MCF 10A (cell line): ENCODE measurements at regions not wholly inside any gene's neighbourhood (a gene's known extent, or its start where the extent isn't known, plus 50 kb on each side); places are given as distances from the start of the nearest gene placed in this dataset.

Experiments used
- BruUV-seq: library from RNA; stranded (reverse); fragments of 400-500 nt; replicated peaks from 2 replicates; lab custom pipeline; 2021; lab: Mats Ljungman, UMichigan
- CTCF ChIA-PET: fragments of 300-600 bp; sonication (Branson Sonifier 250); formaldehyde crosslinking; extraction: SDS; loops from one replicate; lab custom pipeline; 2021; ENCODE audit warnings: antibody characterized with exemption, inconsistent platforms; lab: Yijun Ruan, JAX
- POLR2A ChIA-PET: fragments of 300-600, 350-650 bp; sonication (Branson Sonifier 250); formaldehyde crosslinking; extraction: SDS; loops from one replicate; lab custom pipeline; 2020; ENCODE audit warnings: antibody characterized with exemption, inconsistent platforms; lab: Yijun Ruan, JAX
- DNase-seq: peaks from one replicate; pipeline ENCODE4 v3.0.0-alpha.2; 2018; ENCODE audit not compliant: unreplicated experiment
- H3K27ac Mint-ChIP-seq: one replicate; pipeline ENCODE4 v1.8.0; 2022; ENCODE audit warnings: mild to moderate bottlenecking, low read depth, mixed read lengths; ENCODE audit not compliant: unreplicated experiment
- H3K27me3 Mint-ChIP-seq: one replicate; pipeline ENCODE4 v1.8.0; 2022; ENCODE audit warnings: mixed read lengths; ENCODE audit not compliant: insufficient read depth, unreplicated experiment
- H3K36me3 Mint-ChIP-seq: one replicate; pipeline ENCODE4 v1.8.0; 2022; ENCODE audit warnings: mild to moderate bottlenecking, moderate library complexity, mixed read lengths; ENCODE audit not compliant: insufficient read depth, unreplicated experiment
- H3K4me1 Mint-ChIP-seq: one replicate; pipeline ENCODE4 v1.8.0; 2022; ENCODE audit warnings: mixed read lengths; ENCODE audit not compliant: insufficient read depth, unreplicated experiment
- H3K4me3 Mint-ChIP-seq: one replicate; pipeline ENCODE4 v1.8.0; 2022; ENCODE audit warnings: mild to moderate bottlenecking, moderate library complexity, mixed read lengths; ENCODE audit not compliant: unreplicated experiment
- H3K9me3 Mint-ChIP-seq: one replicate; pipeline ENCODE4 v1.8.0; 2022; ENCODE audit warnings: mixed read lengths; ENCODE audit not compliant: unreplicated experiment
- intact Hi-C: fragments of 100-400 bp; cut with micrococcal nuclease; formaldehyde crosslinking; loops from 2 replicates; pipeline ENCODE4 v1.14.1; 2022
- TF ChIP-seq, protein P1 (sequence below): fragments of 200-600 bp; IDR thresholded peaks from one replicate; pipeline ENCODE4 v1.8.0; 2022; ENCODE audit warnings: antibody characterized with exemption, mild to moderate bottlenecking; ENCODE audit not compliant: unreplicated experiment

DNA sequence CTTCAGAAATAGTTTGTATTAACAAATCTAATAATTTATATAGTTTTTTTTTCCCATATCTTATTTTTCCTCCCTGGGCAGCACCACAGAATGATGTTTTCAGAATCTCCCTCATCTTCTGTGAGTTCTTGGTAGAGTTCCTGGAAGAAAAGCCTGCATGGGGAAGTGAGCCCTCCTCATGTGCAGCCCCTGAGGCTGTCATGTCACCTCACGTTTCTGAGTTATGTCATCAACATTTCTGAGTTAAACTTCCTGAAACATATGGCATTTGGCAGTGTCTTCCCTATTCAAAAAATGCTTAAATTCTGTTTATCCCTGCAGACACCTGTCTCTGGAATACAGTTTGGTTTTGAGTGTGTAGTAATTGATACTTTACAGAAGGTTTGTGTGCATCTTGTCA lies 979.0 kb downstream of the TMEM121 start:
- Mint-ChIP-seq H3K27ac (no peak overlapping the region), H3K9me3 (no peaks in the 10 kb centered on the region), H3K27me3 (peaks cover 73% of the 10 kb centered on the region), H3K36me3 (peaks cover 6% of the 10 kb centered on the region), H3K4me1 (no peaks in the 10 kb centered on the region), H3K4me3 (no peak overlapping the region)
- BruUV-seq = no TSS peak
- CTCF ChIA-PET = no interaction called here
- no peak for DNase-seq
- POLR2A ChIA-PET = no interaction called here
- TF ChIP-seq, protein P1, sequence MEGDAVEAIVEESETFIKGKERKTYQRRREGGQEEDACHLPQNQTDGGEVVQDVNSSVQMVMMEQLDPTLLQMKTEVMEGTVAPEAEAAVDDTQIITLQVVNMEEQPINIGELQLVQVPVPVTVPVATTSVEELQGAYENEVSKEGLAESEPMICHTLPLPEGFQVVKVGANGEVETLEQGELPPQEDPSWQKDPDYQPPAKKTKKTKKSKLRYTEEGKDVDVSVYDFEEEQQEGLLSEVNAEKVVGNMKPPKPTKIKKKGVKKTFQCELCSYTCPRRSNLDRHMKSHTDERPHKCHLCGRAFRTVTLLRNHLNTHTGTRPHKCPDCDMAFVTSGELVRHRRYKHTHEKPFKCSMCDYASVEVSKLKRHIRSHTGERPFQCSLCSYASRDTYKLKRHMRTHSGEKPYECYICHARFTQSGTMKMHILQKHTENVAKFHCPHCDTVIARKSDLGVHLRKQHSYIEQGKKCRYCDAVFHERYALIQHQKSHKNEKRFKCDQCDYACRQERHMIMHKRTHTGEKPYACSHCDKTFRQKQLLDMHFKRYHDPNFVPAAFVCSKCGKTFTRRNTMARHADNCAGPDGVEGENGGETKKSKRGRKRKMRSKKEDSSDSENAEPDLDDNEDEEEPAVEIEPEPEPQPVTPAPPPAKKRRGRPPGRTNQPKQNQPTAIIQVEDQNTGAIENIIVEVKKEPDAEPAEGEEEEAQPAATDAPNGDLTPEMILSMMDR = no peak
- intact Hi-C loops = no loop called here

DNA sequence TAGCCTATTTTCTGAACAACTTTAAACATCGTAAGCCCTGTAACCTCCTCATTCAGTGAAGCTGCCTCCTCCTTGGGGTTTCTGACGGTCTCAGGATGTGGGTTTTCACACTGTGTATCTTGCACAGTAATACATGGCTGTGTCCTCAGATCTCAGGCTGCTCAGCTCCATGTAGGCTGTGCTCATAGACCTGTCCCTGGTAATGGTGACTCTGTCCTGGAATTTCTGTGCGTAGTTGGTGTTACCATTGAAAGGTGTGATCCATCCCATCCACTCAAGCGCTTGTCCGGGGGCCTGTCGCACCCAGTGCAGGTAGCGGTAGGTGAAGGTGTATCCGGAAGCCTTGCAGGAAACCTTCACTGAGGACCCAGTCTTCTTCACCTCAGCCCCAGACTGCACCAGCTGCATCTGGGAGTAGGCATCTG lies 980.5 kb downstream of the TMEM121 start:
- no peak for DNase-seq
- no peaks in the 10 kb centered on the region for H3K36me3 Mint-ChIP-seq
- peaks cover 77% of the 10 kb centered on the region for H3K27me3 Mint-ChIP-seq
- BruUV-seq = no TSS peak
- intact Hi-C loops = no loop called here
- ChIA-PET CTCF (no interaction called here), POLR2A (no interaction called here)
- no peaks in the 10 kb centered on the region for H3K4me1 Mint-ChIP-seq
- no peak overlapping the region for H3K4me3 Mint-ChIP-seq
- TF ChIP-seq, protein P1 = no peak
- no peaks in the 10 kb centered on the region for H3K9me3 Mint-ChIP-seq
- H3K27ac Mint-ChIP-seq = no peak overlapping the region

DNA sequence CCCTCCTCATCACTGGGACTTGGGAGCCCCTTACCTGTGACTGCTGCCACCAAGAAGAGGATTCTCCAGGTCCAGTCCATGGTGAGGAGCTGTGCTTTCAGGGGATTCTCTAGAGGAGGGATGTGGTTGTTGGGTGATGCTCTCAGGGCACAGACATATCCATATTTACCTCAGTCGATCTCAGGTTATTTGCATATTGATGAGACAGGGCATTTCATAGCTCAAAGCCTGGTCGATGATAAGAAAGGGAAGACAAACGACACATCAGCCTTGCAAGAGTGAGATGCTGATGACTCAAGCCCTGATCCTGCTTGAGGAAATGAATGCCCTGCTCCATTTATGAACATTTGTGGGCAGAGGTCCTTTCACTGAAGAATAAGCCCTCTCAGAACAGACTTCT lies 981.0 kb downstream of the TMEM121 start:
- DNase-seq = no peak
- Mint-ChIP-seq H3K4me3 (no peak overlapping the region), H3K36me3 (no peaks in the 10 kb centered on the region), H3K27me3 (peaks cover 77% of the 10 kb centered on the region), H3K4me1 (no peaks in the 10 kb centered on the region), H3K27ac (no peak overlapping the region), H3K9me3 (no peaks in the 10 kb centered on the region)
- POLR2A ChIA-PET = no interaction called here
- TF ChIP-seq, protein P1 = no peak
- intact Hi-C loops = no loop called here
- BruUV-seq = no TSS peak
- CTCF ChIA-PET = no interaction called here

GRCh38 chr14:106508216-106508615 lies 981.8 kb downstream of the TMEM121 start:
- Mint-ChIP-seq H3K27me3 (peaks cover 77% of the 10 kb centered on the region), H3K4me1 (no peaks in the 10 kb centered on the region), H3K36me3 (no peaks in the 10 kb centered on the region), H3K4me3 (no peak overlapping the region), H3K9me3 (no peaks in the 10 kb centered on the region), H3K27ac (no peak overlapping the region)
- intact Hi-C loops = no loop called here
- no peak for DNase-seq
- ChIA-PET POLR2A (interaction anchor here (0.6 kb wide), 1 partner anchor 14 kb away, joined by 3 read pairs; no protein-coding TSS in a partner anchor), CTCF (no interaction called here)
- no TSS peak for BruUV-seq
- TF ChIP-seq, protein P1 = no peak
